Keratinocyte (primary cell): ENCODE measurements at regions not wholly inside any gene's neighbourhood (a gene's known extent, or its start where the extent isn't known, plus 50 kb on each side); places are given as distances from the start of the nearest gene placed in this dataset.

Experiments used
- DNase-seq: peaks from one replicate; pipeline ENCODE4 v3.0.0-alpha.2; 2011; ENCODE audit warnings: low read depth, missing footprints, low spot score
- FAIRE-seq: peaks from 2 replicates; lab custom pipeline; 2011; peaks lifted over from hg19 to GRCh38; lab: Jason Lieb, UNC
- H2AFZ ChIP-seq: 2 replicates; pipeline ENCODE4 v1.6.0; 2012; ENCODE audit warnings: low read length, control low read depth, inconsistent platforms; ENCODE audit not compliant: control insufficient read depth
- H3K27ac ChIP-seq: 2 replicates; pipeline ENCODE4 v1.5.1; 2011; ENCODE audit warnings: low read length; ENCODE audit not compliant: control insufficient read depth, insufficient read depth
- H3K27me3 ChIP-seq: 3 replicates; pipeline ENCODE4 v1.6.0; 2011; ENCODE audit warnings: low read length; ENCODE audit not compliant: control insufficient read depth, insufficient read depth; ENCODE audit errors: extremely low read depth
- H3K36me3 ChIP-seq, 2 experiments: 2 replicates in 1 of 2; 3 replicates in 1 of 2; pipeline ENCODE4 v1.5.1; 2011; ENCODE audit warnings: low read length in 2 of 2, mild to moderate bottlenecking in 1 of 2; ENCODE audit not compliant: control insufficient read depth in 2 of 2, insufficient read depth in 2 of 2; ENCODE audit errors: extremely low read depth in 1 of 2
- H3K4me1 ChIP-seq: 3 replicates; pipeline ENCODE4 v1.5.1; 2011; ENCODE audit warnings: low read length; ENCODE audit not compliant: control insufficient read depth, insufficient read depth; ENCODE audit errors: extremely low read depth
- H3K4me2 ChIP-seq: 3 replicates; pipeline ENCODE4 v1.6.0; 2011; ENCODE audit warnings: low read depth, low read length; ENCODE audit not compliant: control insufficient read depth, insufficient read depth; ENCODE audit errors: extremely low read depth
- H3K4me3 ChIP-seq, 3 experiments: fragments of 200-600 bp in 1 of 3; sonication (generic) in 1 of 3; 2 replicates in 2 of 3; 3 replicates in 1 of 3; pipeline ENCODE4 v1.5.1; 2011 to 2016; ENCODE audit warnings: low read length in 3 of 3, mild to moderate bottlenecking in 3 of 3, control low read depth in 2 of 3, inconsistent platforms in 1 of 3, low read depth in 1 of 3, mixed read lengths in 1 of 3, mixed run types in 1 of 3, moderate library complexity in 1 of 3; ENCODE audit not compliant: control insufficient read depth in 2 of 3, insufficient read depth in 2 of 3; ENCODE audit errors: extremely low read depth in 1 of 3
- H3K79me2 ChIP-seq: 2 replicates; pipeline ENCODE4 v1.6.0; 2012; ENCODE audit warnings: low read length; ENCODE audit not compliant: control insufficient read depth, insufficient read depth
- H3K9ac ChIP-seq: 3 replicates; pipeline ENCODE4 v1.6.0; 2011; ENCODE audit warnings: low read length; ENCODE audit not compliant: control insufficient read depth, insufficient read depth; ENCODE audit errors: extremely low read depth
- H3K9me1 ChIP-seq: 3 replicates; pipeline ENCODE4 v1.6.0; 2011; ENCODE audit warnings: low read length; ENCODE audit not compliant: control insufficient read depth, insufficient read depth; ENCODE audit errors: extremely low read depth
- H3K9me3 ChIP-seq: 2 replicates; pipeline ENCODE4 v1.5.1; 2012; ENCODE audit warnings: low read depth, low read length; ENCODE audit not compliant: control insufficient read depth
- H4K20me1 ChIP-seq: 3 replicates; pipeline ENCODE4 v1.6.0; 2011; ENCODE audit warnings: low read length; ENCODE audit not compliant: control insufficient read depth, insufficient read depth; ENCODE audit errors: extremely low read depth
- CTCF ChIP-seq, 3 experiments: IDR thresholded peaks in 1 of 3; conservative IDR thresholded peaks in 1 of 3; optimal IDR thresholded peaks in 1 of 3; 2 replicates in 2 of 3; 3 replicates in 1 of 3; pipeline versions ENCODE3 to v1.5.1; 2011; ENCODE audit warnings: low read length in 3 of 3, mild to moderate bottlenecking in 3 of 3, moderate library complexity in 2 of 3, control low read depth in 1 of 3, inconsistent platforms in 1 of 3; ENCODE audit not compliant: insufficient read depth in 2 of 3; ENCODE audit errors: extremely low read depth in 1 of 3
- EZH2 ChIP-seq: IDR thresholded peaks from one replicate; pipeline ENCODE4 v1.6.1; 2012; ENCODE audit warnings: inconsistent platforms, mild to moderate bottlenecking, low read length, moderate library complexity
- dilution Hi-C: fragments of 300-500 bp; cut with MboI; formaldehyde crosslinking; loops from one replicate; pipeline ENCODE4 v1.7.0; 2020; ENCODE audit warnings: low sequenced_read_pairs; ENCODE audit not compliant: extremely low pct_ligation_motif_present

GRCh38 chr15:46365572-46365971, 730.7 kb downstream of the SQOR start:
- Histone ChIP-seq H3K4me1 (no peaks in the 10 kb centered on the region), H3K9me1 (no peaks in the 10 kb centered on the region), H4K20me1 (no peaks in the 10 kb centered on the region), H3K27ac (no peak overlapping the region), H3K9ac (no peak overlapping the region), H2AFZ (no peak overlapping the region), H3K27me3 (no peaks in the 10 kb centered on the region), H3K4me3 (no peak overlapping the region), H3K4me2 (no peak overlapping the region), H3K9me3 (no peaks in the 10 kb centered on the region), H3K36me3 (no peaks in the 10 kb centered on the region), H3K79me2 (no peaks in the 10 kb centered on the region)
- FAIRE-seq, result no peak
- dilution Hi-C loops, result no loop called here
- DNase-seq, result no peak
- TF ChIP-seq EZH2, result no peak
- TF ChIP-seq CTCF (optimal IDR thresholded peaks at IDR 0.05 in 1 of 3, IDR thresholded peaks at IDR 0.05 in 1 of 3, conservative IDR thresholded peaks at IDR 0.05 in 1 of 3; ENCODE audit: extremely low read depth in 1 of 3, insufficient read depth in 2 of 3, low read length in 3 of 3), result no peak

GRCh38 chr15:46366360-46367007, 731.7 kb downstream of the SQOR start:
- H3K9ac ChIP-seq, result no peak overlapping the region
- no peak for DNase-seq
- no peaks in the 10 kb centered on the region for H3K36me3 ChIP-seq
- no peaks in the 10 kb centered on the region for H3K9me1 ChIP-seq
- H3K4me1 ChIP-seq, result no peaks in the 10 kb centered on the region
- H3K4me3 ChIP-seq, result no peak overlapping the region
- dilution Hi-C loops, result no loop called here
- no peak for FAIRE-seq
- no peak overlapping the region for H3K4me2 ChIP-seq
- H3K9me3 ChIP-seq, result no peaks in the 10 kb centered on the region
- no peak overlapping the region for H2AFZ ChIP-seq
- no peaks in the 10 kb centered on the region for H3K79me2 ChIP-seq
- TF ChIP-seq CTCF (optimal IDR thresholded peaks at IDR 0.05 in 1 of 3, IDR thresholded peaks at IDR 0.05 in 1 of 3, conservative IDR thresholded peaks at IDR 0.05 in 1 of 3; ENCODE audit: extremely low read depth in 1 of 3, insufficient read depth in 2 of 3, low read length in 3 of 3) (no peak), EZH2 (no peak)
- no peaks in the 10 kb centered on the region for H3K27me3 ChIP-seq
- no peak overlapping the region for H3K27ac ChIP-seq
- H4K20me1 ChIP-seq, result no peaks in the 10 kb centered on the region
